GM04503 (cell line): ENCODE measurements at regions not wholly inside any gene's neighbourhood (a gene's known extent, or its start where the extent isn't known, plus 50 kb on each side); places are given as distances from the start of the nearest gene placed in this dataset.
A peak's percentile ranks its signal among the peaks of the same experiment; 100 is the strongest.

ENCODE experiments used
- DNase-seq: peaks from one replicate; pipeline ENCODE4 v3.0.0-alpha.2; 2012; ENCODE audit warnings: low read depth

- DNase-seq = no peak
Measured at GRCh38 chr18:21162786-21163185, 51.2 kb upstream of the ROCK1 start.

GRCh38 chr18:21163647-21164547 lies 52.3 kb upstream of the ROCK1 start:
- peak; percentile 90 for DNase-seq

GRCh38 chr18:21164548-21165095 lies 53.0 kb upstream of the ROCK1 start:
- peak; percentile 36 for DNase-seq

GRCh38 chr18:21167641-21168377 lies 56.2 kb upstream of the ROCK1 start:
- no peak for DNase-seq

GRCh38 chr18:21168880-21169279 lies 57.3 kb upstream of the ROCK1 start:
- no peak for DNase-seq

- DNase-seq = no peak
Measured at GRCh38 chr18:21177822-21178221, 64.2 kb upstream of the GREB1L start.

GRCh38 chr18:21179590-21180220 lies 62.3 kb upstream of the GREB1L start:
- no peak for DNase-seq

- DNase-seq = no peak
Measured at GRCh38 chr18:21180588-21180987, 61.4 kb upstream of the GREB1L start.

- DNase-seq = no peak
Measured at GRCh38 chr18:21181766-21182165, 60.3 kb upstream of the GREB1L start.

- no peak for DNase-seq
Measured at GRCh38 chr18:21183670-21184069, 58.4 kb upstream of the GREB1L start.

- DNase-seq = no peak
Measured at GRCh38 chr18:21184396-21184996, 57.5 kb upstream of the GREB1L start.

- DNase-seq = no peak
Measured at GRCh38 chr18:21187886-21188285, 54.1 kb upstream of the GREB1L start.

GRCh38 chr18:21191596-21192307 lies 50.3 kb upstream of the GREB1L start:
- peak; percentile 33 for DNase-seq
